Activated naive CD4-positive, alpha-beta T cell treated with anti-CD3 and anti-CD28 coated beads for 36 hours (primary cell): ENCODE measurements at regions not wholly inside any gene's neighbourhood (a gene's known extent, or its start where the extent isn't known, plus 50 kb on each side); places are given as distances from the start of the nearest gene placed in this dataset.

Experiments used
- CTCF ChIA-PET: fragments of 350-600 bp; sonication (Branson Sonifier 250); formaldehyde crosslinking; loops from one replicate; lab custom pipeline; 2021; ENCODE audit warnings: antibody characterized with exemption; lab: Charles Lee
- DNase-seq: peaks from one replicate; pipeline ENCODE4 v3.0.0-alpha.2; 2020
- H3K27ac Mint-ChIP-seq: one replicate; pipeline ENCODE4 v1.8.0; 2021; ENCODE audit warnings: mild to moderate bottlenecking, mixed read lengths
- H3K27me3 Mint-ChIP-seq: one replicate; pipeline ENCODE4 v1.8.0; 2021; ENCODE audit warnings: low read depth, mixed read lengths
- H3K36me3 Mint-ChIP-seq: one replicate; pipeline ENCODE4 v1.8.0; 2021; ENCODE audit warnings: low read depth, mixed read lengths
- H3K4me1 Mint-ChIP-seq: one replicate; pipeline ENCODE4 v1.8.0; 2021; ENCODE audit warnings: low read depth, mixed read lengths
- H3K4me3 Mint-ChIP-seq: one replicate; pipeline ENCODE4 v1.8.0; 2021; ENCODE audit warnings: mild to moderate bottlenecking, moderate library complexity, mixed read lengths
- H3K9me3 Mint-ChIP-seq: one replicate; pipeline ENCODE4 v1.8.0; 2021; ENCODE audit warnings: mixed read lengths
- intact Hi-C: fragments of 100-400 bp; cut with micrococcal nuclease; formaldehyde crosslinking; loops from one replicate; pipeline ENCODE4 v1.15.1; 2023

- Mint-ChIP-seq H3K4me1 (peaks cover 2% of the 10 kb centered on the region), H3K4me3 (no peak overlapping the region), H3K27ac (no peak overlapping the region), H3K36me3 (no peaks in the 10 kb centered on the region), H3K9me3 (no peaks in the 10 kb centered on the region), H3K27me3 (peaks cover 2% of the 10 kb centered on the region)
- intact Hi-C loops = no loop called here
- CTCF ChIA-PET = no interaction called here
- DNase-seq = no peak
Measured at GRCh38 chr2:181772777-181773176, 92.5 kb upstream of the NEUROD1 start.

DNA sequence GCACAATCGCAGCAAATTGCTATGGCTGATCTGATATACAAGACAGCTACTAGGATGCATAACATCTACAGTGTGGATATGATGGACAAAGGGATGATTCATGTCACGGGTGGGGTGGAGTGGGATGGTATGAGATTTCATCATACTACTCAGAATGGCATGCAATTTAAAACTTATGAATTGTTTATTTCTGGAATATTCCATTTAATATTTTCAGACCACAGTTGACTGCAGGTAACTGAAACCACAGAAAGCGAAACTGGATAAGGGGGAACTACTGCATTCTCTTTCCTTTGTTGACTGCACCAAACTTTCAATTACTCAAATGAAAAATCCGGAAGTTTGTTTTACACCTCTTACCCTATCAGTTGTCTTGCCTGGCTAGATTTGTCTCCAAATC lies 94.4 kb upstream of the NEUROD1 start:
- H3K27me3 Mint-ChIP-seq = peaks cover 1% of the 10 kb centered on the region
- no peaks in the 10 kb centered on the region for H3K9me3 Mint-ChIP-seq
- H3K4me1 Mint-ChIP-seq = peaks cover 5% of the 10 kb centered on the region
- CTCF ChIA-PET = interaction anchor here (0.7 kb wide), 1 partner anchor 17 kb away, joined by 4 read pairs; no protein-coding TSS in a partner anchor
- H3K36me3 Mint-ChIP-seq = no peaks in the 10 kb centered on the region
- H3K27ac Mint-ChIP-seq = no peak overlapping the region
- no peak overlapping the region for H3K4me3 Mint-ChIP-seq
- no peak for DNase-seq
- intact Hi-C loops = no loop called here

DNA sequence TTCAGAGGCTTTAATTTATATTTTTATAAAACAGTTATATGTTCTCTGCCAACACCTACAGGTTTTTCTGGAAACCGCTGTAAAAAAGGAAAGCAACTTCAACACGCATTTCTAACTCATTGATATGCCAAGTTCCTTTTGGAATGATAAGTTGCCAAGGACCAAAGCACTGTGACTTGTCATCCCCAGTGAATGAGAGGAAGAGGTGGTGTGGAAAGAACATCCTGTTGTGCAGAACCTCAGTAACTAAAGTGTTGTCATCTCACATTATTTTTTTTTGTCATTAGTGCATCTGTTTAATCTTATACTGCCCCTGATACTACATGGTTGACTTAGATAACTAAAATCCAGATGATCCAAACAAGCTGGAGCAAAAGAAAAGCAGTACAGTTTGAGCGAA lies 96.0 kb upstream of the NEUROD1 start:
- Mint-ChIP-seq H3K9me3 (no peaks in the 10 kb centered on the region), H3K27me3 (peaks cover 1% of the 10 kb centered on the region), H3K4me3 (no peak overlapping the region), H3K27ac (no peak overlapping the region), H3K36me3 (no peaks in the 10 kb centered on the region), H3K4me1 (peaks cover 5% of the 10 kb centered on the region)
- CTCF ChIA-PET = interaction anchor here (1.3 kb wide), 1 partner anchor 34 kb away, joined by 3 read pairs; no protein-coding TSS in a partner anchor
- no peak for DNase-seq
- intact Hi-C loops = no loop called here

GRCh38 chr2:181777734-181778133 lies 97.4 kb upstream of the NEUROD1 start:
- intact Hi-C loops = no loop called here
- no peak overlapping the region for H3K4me3 Mint-ChIP-seq
- peaks cover 5% of the 10 kb centered on the region for H3K4me1 Mint-ChIP-seq
- no peaks in the 10 kb centered on the region for H3K36me3 Mint-ChIP-seq
- no peak for DNase-seq
- H3K9me3 Mint-ChIP-seq = no peaks in the 10 kb centered on the region
- peaks cover 1% of the 10 kb centered on the region for H3K27me3 Mint-ChIP-seq
- no peak overlapping the region for H3K27ac Mint-ChIP-seq
- CTCF ChIA-PET = no interaction called here

DNA sequence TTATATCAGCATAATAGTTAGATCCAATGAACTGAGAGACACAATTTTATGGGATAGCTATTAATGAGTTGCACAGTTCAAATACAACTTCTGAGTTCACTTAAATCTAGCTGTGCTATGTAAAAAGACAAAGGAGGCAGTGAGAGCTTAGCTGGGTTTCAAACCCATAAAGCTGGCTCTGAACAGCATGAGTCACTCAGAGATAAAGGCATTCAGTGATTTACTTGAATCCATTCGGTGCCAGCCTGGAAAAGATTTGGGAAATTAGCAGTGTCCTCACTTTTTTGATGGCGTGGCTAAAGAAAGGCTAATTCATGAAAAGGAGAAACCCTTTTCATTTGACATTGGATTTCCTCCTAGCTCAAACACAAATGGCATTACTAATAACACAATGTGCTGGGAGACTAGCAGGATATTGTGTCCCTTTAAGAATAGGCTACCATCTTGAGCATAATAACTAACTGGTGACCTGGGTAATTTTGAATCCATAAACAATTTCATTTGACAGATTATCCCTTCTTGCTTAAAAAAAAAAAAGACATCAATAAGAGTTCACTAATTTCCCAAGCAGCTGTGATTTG lies 98.4 kb upstream of the NEUROD1 start:
- CTCF ChIA-PET = no interaction called here
- H3K27ac Mint-ChIP-seq = no peak overlapping the region

GRCh38 chr2:181779288-181780021 lies 99.1 kb upstream of the NEUROD1 start:
- no peaks in the 10 kb centered on the region for H3K9me3 Mint-ChIP-seq
- no peaks in the 10 kb centered on the region for H3K36me3 Mint-ChIP-seq
- H3K4me1 Mint-ChIP-seq = peaks cover 3% of the 10 kb centered on the region
- H3K27me3 Mint-ChIP-seq = peaks cover 3% of the 10 kb centered on the region
- intact Hi-C loops = no loop called here
- no peak for DNase-seq
- CTCF ChIA-PET = interaction anchor here (0.6 kb wide), 1 partner anchor 22 kb away, joined by 3 read pairs; no protein-coding TSS in a partner anchor
- no peak overlapping the region for H3K4me3 Mint-ChIP-seq
- H3K27ac Mint-ChIP-seq = no peak overlapping the region

More for the DNA sequence above, 98.4 kb upstream of the NEUROD1 start:
- peaks cover 3% of the 10 kb centered on the region for H3K4me1 Mint-ChIP-seq
- DNase-seq = no peak
- intact Hi-C loops = no loop called here
- no peaks in the 10 kb centered on the region for H3K36me3 Mint-ChIP-seq
- no peaks in the 10 kb centered on the region for H3K9me3 Mint-ChIP-seq
- peaks cover 3% of the 10 kb centered on the region for H3K27me3 Mint-ChIP-seq
- no peak overlapping the region for H3K4me3 Mint-ChIP-seq

DNA sequence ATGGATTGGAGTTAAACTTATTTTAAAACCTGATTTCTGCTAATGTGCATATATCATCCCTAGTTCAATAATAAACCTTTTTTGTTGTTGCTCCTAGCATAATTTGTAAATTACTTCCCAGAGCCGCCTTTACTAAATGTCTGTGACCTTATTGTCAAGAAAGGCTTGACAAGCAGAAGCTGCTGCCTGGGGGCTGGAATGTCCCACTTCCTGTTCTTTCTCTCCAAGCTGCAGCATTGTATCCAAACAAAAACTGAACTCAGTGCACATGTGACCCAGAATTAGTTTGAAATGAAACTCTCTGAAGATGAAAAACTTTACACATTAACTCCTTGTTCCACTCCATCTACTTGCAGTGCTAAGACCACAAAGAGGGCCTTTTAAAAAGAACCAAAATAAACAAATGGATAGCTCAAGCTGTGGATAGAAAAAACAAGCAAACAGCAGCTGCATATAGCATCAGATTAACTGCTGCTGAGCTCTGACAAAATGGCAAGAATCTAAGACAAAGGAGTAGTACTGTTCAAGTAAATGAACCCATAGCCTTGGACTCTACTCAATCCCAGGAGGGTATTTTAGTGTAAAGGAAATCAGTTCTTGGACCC lies 99.8 kb upstream of the NEUROD1 start:
- intact Hi-C loops = no loop called here
- H3K27ac Mint-ChIP-seq = no peak overlapping the region
- H3K36me3 Mint-ChIP-seq = no peaks in the 10 kb centered on the region
- CTCF ChIA-PET = interaction anchor here (0.6 kb wide), 1 partner anchor 23 kb away, joined by 3 read pairs; no protein-coding TSS in a partner anchor
- peaks cover 3% of the 10 kb centered on the region for H3K27me3 Mint-ChIP-seq
- H3K9me3 Mint-ChIP-seq = no peaks in the 10 kb centered on the region
- DNase-seq = no peak
- no peak overlapping the region for H3K4me3 Mint-ChIP-seq
- H3K4me1 Mint-ChIP-seq = peaks cover 3% of the 10 kb centered on the region

GRCh38 chr2:181780657-181781056 lies 100.3 kb upstream of the NEUROD1 start:
- Mint-ChIP-seq H3K9me3 (no peaks in the 10 kb centered on the region), H3K36me3 (no peaks in the 10 kb centered on the region), H3K27me3 (peaks cover 3% of the 10 kb centered on the region), H3K4me1 (peaks cover 3% of the 10 kb centered on the region), H3K4me3 (no peak overlapping the region), H3K27ac (no peak overlapping the region)
- CTCF ChIA-PET = no interaction called here
- intact Hi-C loops = no loop called here
- DNase-seq = no peak

DNA sequence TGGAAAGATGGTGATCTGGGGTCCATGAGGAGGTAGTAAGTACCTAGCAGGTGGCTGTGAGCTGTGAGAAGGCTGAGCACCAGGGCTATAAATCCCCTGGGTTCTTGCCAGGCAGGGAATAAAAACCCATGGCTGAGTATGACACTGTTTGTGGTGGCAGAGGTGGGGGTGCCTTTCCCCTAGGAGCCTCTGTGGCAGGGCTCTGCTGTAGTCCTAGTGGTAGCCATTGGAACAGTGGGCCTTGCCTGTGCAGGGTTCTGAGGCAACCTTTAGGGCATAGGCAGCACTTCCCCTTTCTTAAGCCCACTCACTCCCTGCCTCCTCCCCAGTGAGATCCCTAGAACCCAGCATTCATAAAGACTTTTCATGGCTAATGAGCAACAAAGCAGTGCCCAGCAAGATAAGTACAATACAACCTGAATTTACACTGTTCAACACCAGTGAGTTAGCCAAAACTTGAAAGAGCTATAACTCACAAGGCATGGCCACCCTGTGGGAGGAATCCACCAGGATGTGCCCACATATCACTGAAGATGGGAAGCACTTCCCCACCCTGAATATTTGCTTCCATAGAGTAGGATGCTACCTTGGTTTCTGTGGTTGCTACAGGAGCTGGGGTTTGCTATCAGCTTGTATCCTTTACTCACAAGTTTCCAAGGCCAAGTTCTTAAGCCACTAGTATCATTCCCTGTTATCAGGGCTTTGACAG lies 100.9 kb upstream of the NEUROD1 start:
- intact Hi-C loops = no loop called here
- no peaks in the 10 kb centered on the region for H3K36me3 Mint-ChIP-seq
- H3K4me3 Mint-ChIP-seq = no peak overlapping the region
- CTCF ChIA-PET = interaction anchor here (1.1 kb wide), 1 partner anchor 39 kb away, joined by 3 read pairs; no protein-coding TSS in a partner anchor
- DNase-seq = no peak
- peaks cover 5% of the 10 kb centered on the region for H3K27me3 Mint-ChIP-seq
- H3K4me1 Mint-ChIP-seq = peaks cover 3% of the 10 kb centered on the region
- H3K9me3 Mint-ChIP-seq = no peaks in the 10 kb centered on the region
- no peak overlapping the region for H3K27ac Mint-ChIP-seq

DNA sequence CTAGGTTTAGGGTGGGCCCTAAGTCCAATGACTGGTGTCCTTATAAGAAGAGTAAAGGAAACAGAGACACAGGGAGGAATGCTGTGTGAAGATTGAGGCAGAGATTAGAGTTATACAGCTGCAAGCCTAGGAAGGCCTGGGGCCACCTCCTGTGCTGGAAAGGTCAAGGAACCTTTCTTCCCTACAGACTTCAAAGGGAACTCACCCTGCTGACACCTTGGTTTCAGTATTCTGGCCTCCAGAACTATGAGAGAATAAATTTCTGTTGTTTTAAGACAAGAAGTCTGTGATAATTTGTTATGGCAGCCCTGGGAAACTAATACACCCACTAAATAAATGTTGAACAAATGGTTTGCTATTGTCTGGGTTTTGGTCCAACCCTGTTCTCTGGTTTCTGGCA lies 102.3 kb upstream of the NEUROD1 start:
- CTCF ChIA-PET = no interaction called here
- no peak overlapping the region for H3K4me3 Mint-ChIP-seq
- peaks cover 10% of the 10 kb centered on the region for H3K27me3 Mint-ChIP-seq
- no peak for DNase-seq
- peaks cover 3% of the 10 kb centered on the region for H3K4me1 Mint-ChIP-seq
- H3K9me3 Mint-ChIP-seq = no peaks in the 10 kb centered on the region
- intact Hi-C loops = no loop called here
- H3K36me3 Mint-ChIP-seq = no peaks in the 10 kb centered on the region
- H3K27ac Mint-ChIP-seq = no peak overlapping the region

DNA sequence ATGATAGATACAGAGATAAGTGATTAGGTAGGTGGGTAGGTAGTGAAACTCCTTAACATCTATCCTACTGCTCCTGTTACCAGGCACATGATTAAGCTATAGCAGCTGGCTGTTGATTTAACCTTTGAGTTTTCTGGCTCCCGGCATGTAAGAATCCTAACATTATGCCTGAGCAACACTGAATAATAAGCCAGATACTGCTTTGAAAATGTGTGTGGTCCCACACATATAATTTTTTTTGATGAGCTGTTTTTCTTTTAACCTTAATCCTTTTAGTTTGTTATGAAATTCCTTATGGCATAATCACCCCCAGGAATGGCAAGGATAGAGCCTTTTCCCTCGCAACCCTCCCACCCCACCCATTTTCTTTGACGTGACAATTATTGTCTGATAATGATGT lies 104.2 kb upstream of the NEUROD1 start:
- Mint-ChIP-seq H3K9me3 (no peaks in the 10 kb centered on the region), H3K27ac (no peak overlapping the region), H3K4me3 (no peak overlapping the region), H3K36me3 (no peaks in the 10 kb centered on the region), H3K27me3 (peaks cover 11% of the 10 kb centered on the region), H3K4me1 (no peaks in the 10 kb centered on the region)
- no peak for DNase-seq
- intact Hi-C loops = no loop called here
- CTCF ChIA-PET = no interaction called here

DNA sequence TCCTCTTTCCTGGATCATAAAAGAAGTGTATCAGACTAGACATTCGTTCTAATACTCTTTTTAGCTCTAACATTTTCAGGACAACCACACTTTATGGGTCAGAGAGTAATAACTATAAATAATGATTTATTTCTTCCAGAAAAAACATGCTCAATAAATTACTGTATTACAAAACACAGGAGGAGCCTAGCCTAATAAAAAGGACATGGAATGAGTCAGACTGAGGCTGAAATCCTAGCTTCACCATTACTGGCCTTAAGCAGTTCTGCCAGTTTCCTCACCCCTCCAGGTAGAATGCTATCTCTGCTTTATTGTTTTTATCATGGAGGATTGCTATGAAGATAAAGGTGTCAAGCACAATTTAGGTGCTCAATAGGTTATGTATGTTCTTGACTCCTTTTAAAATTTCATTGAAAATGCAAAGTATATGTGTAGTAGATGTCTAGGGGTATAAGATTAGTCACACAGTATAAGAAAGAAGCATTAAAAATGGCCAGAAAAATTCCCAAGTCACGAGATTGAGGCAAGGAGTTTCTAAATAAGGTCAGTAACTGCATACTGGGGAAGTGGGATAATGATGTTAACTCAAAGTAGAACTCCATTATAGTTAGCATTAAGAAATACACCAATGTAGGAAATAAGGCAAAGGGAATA lies 105.5 kb upstream of the NEUROD1 start:
- Mint-ChIP-seq H3K36me3 (no peaks in the 10 kb centered on the region), H3K4me1 (peaks cover 8% of the 10 kb centered on the region), H3K4me3 (no peak overlapping the region), H3K27me3 (peaks cover 15% of the 10 kb centered on the region), H3K27ac (no peak overlapping the region), H3K9me3 (no peaks in the 10 kb centered on the region)
- intact Hi-C loops = no loop called here
- DNase-seq = no peak
- CTCF ChIA-PET = interaction anchor here (0.8 kb wide), 1 partner anchor 187 kb away, joined by 3 read pairs; no protein-coding TSS in a partner anchor
